Endothelial cell of umbilical vein (primary cell): ENCODE measurements at regions not wholly inside any gene's neighbourhood (a gene's known extent, or its start where the extent isn't known, plus 50 kb on each side); places are given as distances from the start of the nearest gene placed in this dataset.

Experiments
- BruUV-seq: library from RNA; stranded (reverse); fragments of 400-500 nt; replicated peaks from 2 replicates; lab custom pipeline; 2021; lab: Mats Ljungman, UMichigan
- CTCF ChIA-PET: fragments of 300-600, 350-600 bp; sonication (Branson Sonifier 250); formaldehyde crosslinking; loops from one replicate; lab custom pipeline; 2021; ENCODE audit warnings: antibody characterized with exemption, inconsistent platforms; lab: Charles Lee
- POLR2A ChIA-PET: fragments of 300-600, 350-600 bp; sonication (Branson Sonifier 250); formaldehyde crosslinking; loops from one replicate; lab custom pipeline; 2021; ENCODE audit warnings: antibody characterized with exemption, inconsistent platforms; lab: Charles Lee
- DNase-seq: peaks from one replicate; pipeline ENCODE4 v3.0.0-alpha.2; 2011; ENCODE audit warnings: low read depth, low spot score
- FAIRE-seq: peaks from 2 replicates; lab custom pipeline; 2011; peaks lifted over from hg19 to GRCh38; lab: Jason Lieb, UNC
- H2AFZ ChIP-seq: 2 replicates; pipeline ENCODE4 v1.6.0; 2012; ENCODE audit warnings: low read depth, low read length, control low read depth, inconsistent platforms
- H3K27ac ChIP-seq: 2 replicates; pipeline ENCODE4 v1.5.1; 2011; ENCODE audit warnings: low read depth, mild to moderate bottlenecking, control low read depth, low read length, moderate library complexity; ENCODE audit not compliant: insufficient read depth
- H3K27me3 ChIP-seq, 2 experiments: 2 replicates each; pipeline versions ENCODE4 v1.6.0 to v1.6.1; 2011; ENCODE audit warnings: low read length in 2 of 2, mixed read lengths in 1 of 2; ENCODE audit not compliant: control insufficient read depth in 2 of 2, insufficient read depth in 2 of 2
- H3K36me3 ChIP-seq, 2 experiments: 2 replicates in 1 of 2; 3 replicates in 1 of 2; pipeline ENCODE4 v1.5.1; 2011; ENCODE audit warnings: low read length in 2 of 2, mild to moderate bottlenecking in 1 of 2, moderate library complexity in 1 of 2; ENCODE audit not compliant: control insufficient read depth in 2 of 2, insufficient read depth in 2 of 2; ENCODE audit errors: extremely low read depth in 1 of 2
- H3K4me1 ChIP-seq: 3 replicates; pipeline ENCODE4 v1.5.1; 2011; ENCODE audit warnings: mild to moderate bottlenecking, low read length; ENCODE audit not compliant: control insufficient read depth, insufficient read depth; ENCODE audit errors: extremely low read depth
- H3K4me2 ChIP-seq: 2 replicates; pipeline ENCODE4 v1.6.1; 2011; ENCODE audit warnings: low read length, control low read depth, mixed read lengths; ENCODE audit not compliant: insufficient read depth
- H3K4me3 ChIP-seq, 3 experiments: fragments of 200-600 bp in 1 of 3; sonication (generic), shearing (Covaris generic) in 1 of 3; replicated peaks in 1 of 3; 2 replicates each; pipeline ENCODE4 v1.5.1; 2011 to 2016; ENCODE audit warnings: control low read depth in 3 of 3, low read length in 3 of 3, mild to moderate bottlenecking in 2 of 3, inconsistent platforms in 1 of 3, low read depth in 1 of 3, moderate library complexity in 1 of 3; ENCODE audit not compliant: insufficient read depth in 1 of 3
- H3K79me2 ChIP-seq: 2 replicates; pipeline ENCODE4 v1.6.0; 2012; ENCODE audit warnings: low read length, inconsistent platforms; ENCODE audit not compliant: control insufficient read depth, insufficient read depth
- H3K9ac ChIP-seq: replicated peaks from 2 replicates; pipeline ENCODE3; 2011; ENCODE audit warnings: low read length, control low read depth; ENCODE audit not compliant: insufficient read depth; ENCODE audit errors: extremely low read depth
- H3K9me1 ChIP-seq: replicated peaks from 3 replicates; pipeline ENCODE4 v1.6.0; 2011; ENCODE audit warnings: mild to moderate bottlenecking, low read length; ENCODE audit not compliant: control insufficient read depth, insufficient read depth; ENCODE audit errors: extremely low read depth
- H3K9me3 ChIP-seq: replicated peaks from 2 replicates; pipeline ENCODE4 v1.5.1; 2012; ENCODE audit warnings: low read length, inconsistent platforms; ENCODE audit not compliant: control insufficient read depth, insufficient read depth
- H4K20me1 ChIP-seq: replicated peaks from 2 replicates; pipeline ENCODE3; 2011; ENCODE audit warnings: mild to moderate bottlenecking, low read length; ENCODE audit not compliant: control insufficient read depth, insufficient read depth; ENCODE audit errors: extremely low read depth
- EZH2 ChIP-seq: IDR thresholded peaks from 2 replicates; pipeline ENCODE4 v1.6.1; 2012; ENCODE audit warnings: borderline replicate concordance, low read depth, mild to moderate bottlenecking, moderate library complexity, low read length, inconsistent platforms; ENCODE audit not compliant: severe bottlenecking
- FOS ChIP-seq: IDR thresholded peaks from 2 replicates; pipeline ENCODE4 v1.6.1; 2011; ENCODE audit warnings: mild to moderate bottlenecking, low read length, moderate library complexity, borderline replicate concordance; ENCODE audit not compliant: insufficient read depth
- GATA2 ChIP-seq: IDR thresholded peaks from 2 replicates; pipeline ENCODE4 v1.7.0; 2011; ENCODE audit warnings: low read depth, mild to moderate bottlenecking, moderate library complexity, mixed read lengths, low read length; ENCODE audit not compliant: insufficient read length, insufficient read depth
- JUN ChIP-seq: IDR thresholded peaks from 2 replicates; pipeline ENCODE4 v1.6.1; 2011; ENCODE audit warnings: borderline replicate concordance, low read depth; ENCODE audit not compliant: insufficient read length, insufficient read depth
- MYC ChIP-seq: IDR thresholded peaks from one replicate; pipeline ENCODE4 v1.6.1; 2011; ENCODE audit warnings: mild to moderate bottlenecking, low read depth, low read length
- POLR2A ChIP-seq: IDR thresholded peaks from 2 replicates; pipeline ENCODE4 v1.6.1; 2012; ENCODE audit warnings: low read depth, mild to moderate bottlenecking, control low read depth, low read length
- POLR2AphosphoS5 ChIP-seq: IDR thresholded peaks from 2 replicates; pipeline ENCODE4 v1.6.1; 2012; ENCODE audit warnings: low read depth, mild to moderate bottlenecking, control low read depth, low read length, moderate library complexity; ENCODE audit not compliant: insufficient read depth
- dilution Hi-C: fragments of 300-500 bp; cut with MboI; formaldehyde crosslinking; loops from one replicate; pipeline ENCODE4 v1.15.0; 2019; ENCODE audit warnings: low sequenced_read_pairs; ENCODE audit not compliant: extremely low pct_ligation_motif_present
- intact Hi-C: fragments of 100-400 bp; cut with micrococcal nuclease; formaldehyde crosslinking; loops from one replicate; pipeline ENCODE4 v1.10.0; 2022
- TF ChIP-seq, protein P1 (sequence below): IDR thresholded peaks from 2 replicates; pipeline ENCODE4 v1.6.1; 2011; ENCODE audit not compliant: insufficient read depth, insufficient read length
- TF ChIP-seq, protein P2 (sequence below), 2 donors: IDR thresholded peaks; 1 replicate in 1 of 2; 2 replicates in 1 of 2; pipeline ENCODE4 v1.5.1; 2011; ENCODE audit warnings: low read length in 2 of 2, mild to moderate bottlenecking in 2 of 2, moderate library complexity in 2 of 2, control low read depth in 1 of 2, inconsistent platforms in 1 of 2, low read depth in 1 of 2; ENCODE audit not compliant: insufficient read depth in 1 of 2; ENCODE audit errors: extremely low read depth in 1 of 2

DNA sequence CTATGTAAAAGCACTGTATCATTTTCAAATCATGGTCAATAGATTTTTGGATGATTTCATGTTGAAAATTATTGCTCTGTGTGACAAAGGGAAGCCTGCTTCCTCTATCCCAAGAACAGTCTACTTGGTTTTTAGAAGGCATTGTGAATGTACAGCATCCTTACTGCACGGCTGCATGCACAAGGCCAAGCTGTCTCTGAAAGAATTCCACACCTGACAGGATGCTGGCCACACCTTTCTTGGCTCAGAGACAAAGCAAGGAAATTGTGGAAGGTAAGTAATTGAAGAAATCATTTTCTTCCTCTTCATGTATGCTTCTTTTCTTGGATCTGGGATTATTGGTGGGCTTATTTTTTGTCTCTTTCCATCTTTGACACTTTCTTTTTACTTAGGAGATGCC lies 53.7 kb upstream of the VCAN start:
- Histone ChIP-seq H3K79me2 (no peaks in the 10 kb centered on the region), H3K9ac (no peak overlapping the region), H3K9me3 (no peaks in the 10 kb centered on the region), H3K4me1 (no peaks in the 10 kb centered on the region), H4K20me1 (no peaks in the 10 kb centered on the region), H3K27ac (no peak overlapping the region), H3K4me3 (no peak overlapping the region), H3K27me3 (peaks cover 2 to 4% of the 10 kb centered on the region in 2 experiments), H2AFZ (no peak overlapping the region), H3K9me1 (no peaks in the 10 kb centered on the region), H3K4me2 (no peak overlapping the region), H3K36me3 (no peaks in the 10 kb centered on the region)
- intact Hi-C loops, result no loop called here
- DNase-seq (no peak), FAIRE-seq (no peak)
- BruUV-seq, result no TSS peak
- CTCF ChIA-PET, result no interaction called here
- dilution Hi-C loops, result no loop called here
- TF ChIP-seq JUN (no peak), GATA2 (no peak), EZH2 (no peak), POLR2AphosphoS5 (no peak), POLR2A (no peak), FOS (no peak), MYC (no peak)
- TF ChIP-seq, protein P1, sequence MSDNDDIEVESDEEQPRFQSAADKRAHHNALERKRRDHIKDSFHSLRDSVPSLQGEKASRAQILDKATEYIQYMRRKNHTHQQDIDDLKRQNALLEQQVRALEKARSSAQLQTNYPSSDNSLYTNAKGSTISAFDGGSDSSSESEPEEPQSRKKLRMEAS, result no peak
- TF ChIP-seq, protein P2, sequence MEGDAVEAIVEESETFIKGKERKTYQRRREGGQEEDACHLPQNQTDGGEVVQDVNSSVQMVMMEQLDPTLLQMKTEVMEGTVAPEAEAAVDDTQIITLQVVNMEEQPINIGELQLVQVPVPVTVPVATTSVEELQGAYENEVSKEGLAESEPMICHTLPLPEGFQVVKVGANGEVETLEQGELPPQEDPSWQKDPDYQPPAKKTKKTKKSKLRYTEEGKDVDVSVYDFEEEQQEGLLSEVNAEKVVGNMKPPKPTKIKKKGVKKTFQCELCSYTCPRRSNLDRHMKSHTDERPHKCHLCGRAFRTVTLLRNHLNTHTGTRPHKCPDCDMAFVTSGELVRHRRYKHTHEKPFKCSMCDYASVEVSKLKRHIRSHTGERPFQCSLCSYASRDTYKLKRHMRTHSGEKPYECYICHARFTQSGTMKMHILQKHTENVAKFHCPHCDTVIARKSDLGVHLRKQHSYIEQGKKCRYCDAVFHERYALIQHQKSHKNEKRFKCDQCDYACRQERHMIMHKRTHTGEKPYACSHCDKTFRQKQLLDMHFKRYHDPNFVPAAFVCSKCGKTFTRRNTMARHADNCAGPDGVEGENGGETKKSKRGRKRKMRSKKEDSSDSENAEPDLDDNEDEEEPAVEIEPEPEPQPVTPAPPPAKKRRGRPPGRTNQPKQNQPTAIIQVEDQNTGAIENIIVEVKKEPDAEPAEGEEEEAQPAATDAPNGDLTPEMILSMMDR (IDR thresholded peaks at IDR 0.05; ENCODE audit: extremely low read depth in 1 of 2, insufficient read depth in 1 of 2, low read depth in 1 of 2, low read length in 2 of 2), result no peak
- POLR2A ChIA-PET, result no interaction called here
